ENCODE measurements at regions not wholly inside any gene's neighbourhood (a gene's known extent, or its start where the extent isn't known, plus 50 kb on each side); places are given as distances from the start of the nearest gene placed in this dataset.
A peak's percentile ranks its signal among the peaks of the same experiment; 100 is the strongest.

- WGBS, 5 donors = 40 to 67% (median 56%) methylated on average over 2 of the region's 2 CpGs
- H3K9me3 ChIP-seq = no peaks in the 10 kb centered on the region
- no peak for DNase-seq
- H3K4me1 ChIP-seq = peaks cover 0 to 19% (median 0%) of the 10 kb centered on the region in 6 donors
- H3K27me3 ChIP-seq (replicated peaks in 1 of 7) = no peaks in the 10 kb centered on the region
- intact Hi-C loops (cut with DNase I; ENCODE audit: low total_unique reads) = no loop called here
- TF ChIP-seq POLR2AphosphoS5 (IDR thresholded peaks at IDR 0.05) (no peak), CTCF (IDR thresholded peaks at IDR 0.05 in 8 of 11, conservative IDR thresholded peaks at IDR 0.05 in 3 of 11) (no peak), POLR2A (IDR thresholded peaks at IDR 0.05) (no peak)
- H3K36me3 ChIP-seq = no peaks in the 10 kb centered on the region
- H3K4me3 ChIP-seq = no peak overlapping the region
- H3K27ac ChIP-seq = peak overlapping the region in 1 of 8 donors; percentile 5
Observed at GRCh38 chr11:57098191-57098590, 83.6 kb upstream of the LRRC55 start.

- Histone ChIP-seq H3K27me3 (replicated peaks in 1 of 7) (no peaks in the 10 kb centered on the region), H3K27ac (peak overlapping the region in 6 of 8 donors; percentile 18 to 58 (median 48)), H3K9me3 (no peaks in the 10 kb centered on the region), H3K4me3 (no peak overlapping the region), H3K36me3 (no peaks in the 10 kb centered on the region), H3K4me1 (peaks cover 0 to 19% (median 0%) of the 10 kb centered on the region in 6 donors)
- no peak for DNase-seq
- intact Hi-C loops (cut with DNase I; ENCODE audit: low total_unique reads) = no loop called here
- WGBS, 5 donors = 24 to 46% (median 34%) methylated on average over 5 of the region's 5 CpGs
- TF ChIP-seq POLR2A (IDR thresholded peaks at IDR 0.05) (no peak), POLR2AphosphoS5 (IDR thresholded peaks at IDR 0.05) (no peak), CTCF (IDR thresholded peaks at IDR 0.05 in 8 of 11, conservative IDR thresholded peaks at IDR 0.05 in 3 of 11) (no peak)
Observed at GRCh38 chr11:57100638-57101331, 81.0 kb upstream of the LRRC55 start.

GRCh38 chr11:57103899-57104605 lies 77.7 kb upstream of the LRRC55 start:
- WGBS, 5 donors = 75 to 90% (median 77%) methylated on average over 6 of the region's 6 CpGs
- Histone ChIP-seq H3K36me3 (no peaks in the 10 kb centered on the region), H3K27me3 (replicated peaks in 1 of 7) (no peaks in the 10 kb centered on the region), H3K4me3 (no peak overlapping the region), H3K4me1 (peaks cover 0 to 14% (median 0%) of the 10 kb centered on the region in 6 donors), H3K27ac (no peak overlapping the region), H3K9me3 (peaks cover 0 to 15% (median 12%) of the 10 kb centered on the region in 8 donors)
- TF ChIP-seq POLR2AphosphoS5 (IDR thresholded peaks at IDR 0.05) = no peak
- intact Hi-C loops (cut with DNase I; ENCODE audit: low total_unique reads) = no loop called here
- DNase-seq = no peak

GRCh38 chr11:57109331-57109730 lies 72.4 kb upstream of the LRRC55 start:
- peaks cover 0 to 16% (median 12%) of the 10 kb centered on the region in 8 donors for H3K9me3 ChIP-seq
- H3K36me3 ChIP-seq = no peaks in the 10 kb centered on the region
- H3K27ac ChIP-seq = no peak overlapping the region
- no peak overlapping the region for H3K4me3 ChIP-seq
- TF ChIP-seq POLR2A (IDR thresholded peaks at IDR 0.05) = no peak
- peaks cover 0 to 4% (median 0%) of the 10 kb centered on the region in 6 donors for H3K4me1 ChIP-seq
- intact Hi-C loops (cut with DNase I; ENCODE audit: low total_unique reads) = no loop called here
- H3K27me3 ChIP-seq (replicated peaks in 1 of 7) = no peaks in the 10 kb centered on the region
- WGBS, 5 donors = 92 to 99% (median 93%) methylated on average over 3 of the region's 3 CpGs
- no peak for DNase-seq

GRCh38 chr11:57111619-57112018 lies 70.1 kb upstream of the LRRC55 start:
- no peak overlapping the region for H3K27ac ChIP-seq
- TF ChIP-seq CTCF (IDR thresholded peaks at IDR 0.05 in 8 of 11, conservative IDR thresholded peaks at IDR 0.05 in 3 of 11) (no peak), POLR2A (IDR thresholded peaks at IDR 0.05) (no peak), POLR2AphosphoS5 (IDR thresholded peaks at IDR 0.05) (no peak)
- no peaks in the 10 kb centered on the region for H3K36me3 ChIP-seq
- no peak overlapping the region for H3K4me3 ChIP-seq
- peaks cover 0 to 16% (median 12%) of the 10 kb centered on the region in 8 donors for H3K9me3 ChIP-seq
- 42 to 70% (median 60%) methylated on average over 2 of the region's 2 CpGs for WGBS, 5 donors
- no peak for DNase-seq
- peaks cover 0 to 4% (median 0%) of the 10 kb centered on the region in 6 donors for H3K4me1 ChIP-seq
- intact Hi-C loops (cut with DNase I; ENCODE audit: low total_unique reads) = no loop called here
- peaks cover 0 to 2% (median 0%) of the 10 kb centered on the region in 7 donors for H3K27me3 ChIP-seq (replicated peaks in 1 of 7)
